ENCODE measurements at regions not wholly inside any gene's neighbourhood (a gene's known extent, or its start where the extent isn't known, plus 50 kb on each side); places are given as distances from the start of the nearest gene placed in this dataset.

GRCh38 chr5:74403771-74404170 is 236.8 kb downstream of the ENC1 start:
- H3K4me1 ChIP-seq (ENCODE audit: control insufficient read depth in 2 of 3, insufficient read depth in 2 of 3, low read depth in 1 of 3, low read length in 3 of 3), result no peaks in the 10 kb centered on the region
- TF ChIP-seq CTCF (IDR thresholded peaks at IDR 0.05; ENCODE audit: borderline replicate concordance, extremely low read depth, insufficient read depth), result no peak
- H3K4me3 ChIP-seq (ENCODE audit: low read length in 3 of 3), result no peak overlapping the region
- no peak for DNase-seq
- intact Hi-C loops (cut with DNase I), result no loop called here
- H3K27me3 ChIP-seq (ENCODE audit: control insufficient read depth, insufficient read depth, low read length), result no peaks in the 10 kb centered on the region
- FAIRE-seq, result no peak
- H3K9ac ChIP-seq (ENCODE audit: low read length in 3 of 3), result no peak overlapping the region
- H3K9me3 ChIP-seq (ENCODE audit: control insufficient read depth in 2 of 3, insufficient read depth in 1 of 3, low read length in 3 of 3), result no peaks in the 10 kb centered on the region
- no peaks in the 10 kb centered on the region for H3K36me3 ChIP-seq (ENCODE audit: control insufficient read depth in 2 of 3, insufficient read depth in 3 of 3, low read length in 3 of 3)
- H3K27ac ChIP-seq (ENCODE audit: low read depth in 2 of 2, low read length in 2 of 2), result no peak overlapping the region

- no peak for TF ChIP-seq CTCF (IDR thresholded peaks at IDR 0.05; ENCODE audit: borderline replicate concordance, extremely low read depth, insufficient read depth)
- Histone ChIP-seq H3K36me3 (ENCODE audit: control insufficient read depth in 2 of 3, insufficient read depth in 3 of 3, low read length in 3 of 3) (no peaks in the 10 kb centered on the region), H3K9ac (ENCODE audit: low read length in 3 of 3) (no peak overlapping the region), H3K27me3 (ENCODE audit: control insufficient read depth, insufficient read depth, low read length) (no peaks in the 10 kb centered on the region), H3K27ac (ENCODE audit: low read depth in 2 of 2, low read length in 2 of 2) (no peak overlapping the region), H3K4me1 (ENCODE audit: control insufficient read depth in 2 of 3, insufficient read depth in 2 of 3, low read depth in 1 of 3, low read length in 3 of 3) (no peaks in the 10 kb centered on the region), H3K9me3 (ENCODE audit: control insufficient read depth in 2 of 3, insufficient read depth in 1 of 3, low read length in 3 of 3) (no peaks in the 10 kb centered on the region), H3K4me3 (ENCODE audit: low read length in 3 of 3) (no peak overlapping the region)
- FAIRE-seq (no peak), DNase-seq (peak in 2 of 5 donors; percentile 21 to 37)
- intact Hi-C loops (cut with DNase I), result no loop called here
Observed at GRCh38 chr5:74402553-74402952, 238.0 kb downstream of the ENC1 start.

GRCh38 chr5:74401946-74402320 is 238.6 kb downstream of the ENC1 start:
- Histone ChIP-seq H3K27me3 (ENCODE audit: control insufficient read depth, insufficient read depth, low read length) (no peaks in the 10 kb centered on the region), H3K9me3 (ENCODE audit: control insufficient read depth in 2 of 3, insufficient read depth in 1 of 3, low read length in 3 of 3) (no peaks in the 10 kb centered on the region), H3K27ac (ENCODE audit: low read depth in 2 of 2, low read length in 2 of 2) (no peak overlapping the region), H3K36me3 (ENCODE audit: control insufficient read depth in 2 of 3, insufficient read depth in 3 of 3, low read length in 3 of 3) (no peaks in the 10 kb centered on the region), H3K9ac (ENCODE audit: low read length in 3 of 3) (no peak overlapping the region), H3K4me3 (ENCODE audit: low read length in 3 of 3) (no peak overlapping the region), H3K4me1 (ENCODE audit: control insufficient read depth in 2 of 3, insufficient read depth in 2 of 3, low read depth in 1 of 3, low read length in 3 of 3) (no peaks in the 10 kb centered on the region)
- intact Hi-C loops (cut with DNase I), result no loop called here
- no peak for TF ChIP-seq CTCF (IDR thresholded peaks at IDR 0.05; ENCODE audit: borderline replicate concordance, extremely low read depth, insufficient read depth)
- DNase-seq (no peak), FAIRE-seq (no peak)

- DNase-seq (no peak), FAIRE-seq (no peak)
- TF ChIP-seq CTCF (IDR thresholded peaks at IDR 0.05; ENCODE audit: borderline replicate concordance, extremely low read depth, insufficient read depth), result no peak
- H3K36me3 ChIP-seq (ENCODE audit: control insufficient read depth in 2 of 3, insufficient read depth in 3 of 3, low read length in 3 of 3), result no peaks in the 10 kb centered on the region
- H3K4me3 ChIP-seq (ENCODE audit: low read length in 3 of 3), result no peak overlapping the region
- no peak overlapping the region for H3K27ac ChIP-seq (ENCODE audit: low read depth in 2 of 2, low read length in 2 of 2)
- H3K4me1 ChIP-seq (ENCODE audit: control insufficient read depth in 2 of 3, insufficient read depth in 2 of 3, low read depth in 1 of 3, low read length in 3 of 3), result no peaks in the 10 kb centered on the region
- no peak overlapping the region for H3K9ac ChIP-seq (ENCODE audit: low read length in 3 of 3)
- intact Hi-C loops (cut with DNase I), result no loop called here
- no peaks in the 10 kb centered on the region for H3K27me3 ChIP-seq (ENCODE audit: control insufficient read depth, insufficient read depth, low read length)
- H3K9me3 ChIP-seq (ENCODE audit: control insufficient read depth in 2 of 3, insufficient read depth in 1 of 3, low read length in 3 of 3), result no peaks in the 10 kb centered on the region
Observed at GRCh38 chr5:74401281-74401945, 239.1 kb downstream of the ENC1 start.

Measured in kidney (tissue), 13 donors.